Transverse colon (tissue), 4 donors: ENCODE measurements at regions not wholly inside any gene's neighbourhood (a gene's known extent, or its start where the extent isn't known, plus 50 kb on each side); places are given as distances from the start of the nearest gene placed in this dataset.

Experiments
- CTCF ChIP-seq, 5 experiments: fragments of 200-600 bp in 3 of 5; fragments of 450-650 bp in 2 of 5; sonication (generic) in 3 of 5; IDR thresholded peaks; 1 replicate in 2 of 5; 2 replicates in 3 of 5; pipeline ENCODE4 v1.5.1; 2016 to 2017; ENCODE audit warnings: antibody characterized with exemption in 5 of 5, inconsistent platforms in 3 of 5, mild to moderate bottlenecking in 2 of 5, moderate library complexity in 1 of 5
- POLR2AphosphoS5 ChIP-seq, 3 donors: sonication (generic); formaldehyde crosslinking; IDR thresholded peaks; one replicate each; pipeline ENCODE4 v1.6.1; 2016; ENCODE audit warnings: antibody characterized with exemption in 3 of 3

- TF ChIP-seq POLR2AphosphoS5 (IDR thresholded peaks at IDR 0.05) (no peak), CTCF (IDR thresholded peaks at IDR 0.05) (no peak)
Measured at GRCh38 chr17:34710226-34710625, 130.8 kb downstream of the TMEM132E start.
